Endothelial cell of umbilical vein (primary cell): ENCODE measurements at regions not wholly inside any gene's neighbourhood (a gene's known extent, or its start where the extent isn't known, plus 50 kb on each side); places are given as distances from the start of the nearest gene placed in this dataset.

Source experiments
- EZH2 ChIP-seq: IDR thresholded peaks from 2 replicates; pipeline ENCODE4 v1.6.1; 2012; ENCODE audit warnings: borderline replicate concordance, low read depth, mild to moderate bottlenecking, moderate library complexity, low read length, inconsistent platforms; ENCODE audit not compliant: severe bottlenecking
- FOS ChIP-seq: IDR thresholded peaks from 2 replicates; pipeline ENCODE4 v1.6.1; 2011; ENCODE audit warnings: mild to moderate bottlenecking, low read length, moderate library complexity, borderline replicate concordance; ENCODE audit not compliant: insufficient read depth
- JUN ChIP-seq: IDR thresholded peaks from 2 replicates; pipeline ENCODE4 v1.6.1; 2011; ENCODE audit warnings: borderline replicate concordance, low read depth; ENCODE audit not compliant: insufficient read length, insufficient read depth
- POLR2A ChIP-seq: IDR thresholded peaks from 2 replicates; pipeline ENCODE4 v1.6.1; 2012; ENCODE audit warnings: low read depth, mild to moderate bottlenecking, control low read depth, low read length
- POLR2AphosphoS5 ChIP-seq: IDR thresholded peaks from 2 replicates; pipeline ENCODE4 v1.6.1; 2012; ENCODE audit warnings: low read depth, mild to moderate bottlenecking, control low read depth, low read length, moderate library complexity; ENCODE audit not compliant: insufficient read depth
- TF ChIP-seq, protein P1 (sequence below), 2 donors: IDR thresholded peaks; 1 replicate in 1 of 2; 2 replicates in 1 of 2; pipeline ENCODE4 v1.5.1; 2011; ENCODE audit warnings: low read length in 2 of 2, mild to moderate bottlenecking in 2 of 2, moderate library complexity in 2 of 2, control low read depth in 1 of 2, inconsistent platforms in 1 of 2, low read depth in 1 of 2; ENCODE audit not compliant: insufficient read depth in 1 of 2; ENCODE audit errors: extremely low read depth in 1 of 2

- TF ChIP-seq POLR2A (no peak), FOS (no peak), EZH2 (no peak), JUN (no peak), POLR2AphosphoS5 (no peak)
- TF ChIP-seq, protein P1, sequence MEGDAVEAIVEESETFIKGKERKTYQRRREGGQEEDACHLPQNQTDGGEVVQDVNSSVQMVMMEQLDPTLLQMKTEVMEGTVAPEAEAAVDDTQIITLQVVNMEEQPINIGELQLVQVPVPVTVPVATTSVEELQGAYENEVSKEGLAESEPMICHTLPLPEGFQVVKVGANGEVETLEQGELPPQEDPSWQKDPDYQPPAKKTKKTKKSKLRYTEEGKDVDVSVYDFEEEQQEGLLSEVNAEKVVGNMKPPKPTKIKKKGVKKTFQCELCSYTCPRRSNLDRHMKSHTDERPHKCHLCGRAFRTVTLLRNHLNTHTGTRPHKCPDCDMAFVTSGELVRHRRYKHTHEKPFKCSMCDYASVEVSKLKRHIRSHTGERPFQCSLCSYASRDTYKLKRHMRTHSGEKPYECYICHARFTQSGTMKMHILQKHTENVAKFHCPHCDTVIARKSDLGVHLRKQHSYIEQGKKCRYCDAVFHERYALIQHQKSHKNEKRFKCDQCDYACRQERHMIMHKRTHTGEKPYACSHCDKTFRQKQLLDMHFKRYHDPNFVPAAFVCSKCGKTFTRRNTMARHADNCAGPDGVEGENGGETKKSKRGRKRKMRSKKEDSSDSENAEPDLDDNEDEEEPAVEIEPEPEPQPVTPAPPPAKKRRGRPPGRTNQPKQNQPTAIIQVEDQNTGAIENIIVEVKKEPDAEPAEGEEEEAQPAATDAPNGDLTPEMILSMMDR (IDR thresholded peaks at IDR 0.05; ENCODE audit: extremely low read depth in 1 of 2, insufficient read depth in 1 of 2, low read depth in 1 of 2, low read length in 2 of 2): no peak
Measured at GRCh38 chr4:128711361-128711760, 98.1 kb upstream of the JADE1 start.
